Right lobe of liver (tissue), 6 donors: ENCODE measurements at regions not wholly inside any gene's neighbourhood (a gene's known extent, or its start where the extent isn't known, plus 50 kb on each side); places are given as distances from the start of the nearest gene placed in this dataset.

Source experiments
- ATAC-seq, 4 donors: fragments of 200-7000 bp; cut with Tn5 transposase; one replicate each; pipeline ENCODE4 v1.9.1; 2020; ENCODE audit warnings: mild to moderate bottlenecking in 4 of 4, moderate library complexity in 4 of 4
- DNase-seq, 3 donors: peaks; one replicate each; pipeline ENCODE4 v3.0.0-alpha.2; 2020
- H3K27ac ChIP-seq, 3 donors: fragments of 200-600 bp; one replicate each; pipeline ENCODE4 v1.8.0; 2022
- H3K27me3 ChIP-seq, 2 donors: fragments of 200-600 bp; one replicate each; pipeline ENCODE4 v1.8.0; 2022
- H3K36me3 ChIP-seq, 4 donors: fragments of 200-600 bp; sonication (generic) in 1 of 4; one replicate each; pipeline versions ENCODE4 v1.5.1 to v1.8.0; 2017 to 2022; ENCODE audit warnings: control low read depth in 1 of 4
- H3K4me1 ChIP-seq, 4 donors: fragments of 200-600 bp; sonication (generic) in 1 of 4; one replicate each; pipeline versions ENCODE4 v1.5.1 to v1.8.0; 2017 to 2022; ENCODE audit warnings: control low read depth in 1 of 4
- H3K4me3 ChIP-seq, 3 donors: fragments of 200-600 bp; one replicate each; pipeline ENCODE4 v1.8.0; 2022
- H3K9me3 ChIP-seq, 4 donors: fragments of 200-600 bp; sonication (generic) in 1 of 4; one replicate each; pipeline versions ENCODE4 v1.5.1 to v1.8.0; 2017 to 2022; ENCODE audit warnings: control low read depth in 1 of 4
- CTCF ChIP-seq, 4 donors: fragments of 200-600 bp in 3 of 4; fragments of 450-650 bp in 1 of 4; IDR thresholded peaks; one replicate each; pipeline versions ENCODE4 v1.5.1 to v1.8.0; 2016 to 2022; ENCODE audit warnings: antibody characterized with exemption in 4 of 4, mild to moderate bottlenecking in 2 of 4
- POLR2A ChIP-seq: fragments of 450-650 bp; IDR thresholded peaks from one replicate; pipeline ENCODE4 v1.6.1; 2017; ENCODE audit warnings: antibody characterized with exemption, mild to moderate bottlenecking
- WGBS: methylation state at CpG from one replicate; pipeline ENCODE4 v1.1.6; 2018; ENCODE audit warnings: low coverage, low lambda C conversion rate; ENCODE audit not compliant: insufficient coverage; ENCODE audit errors: missing lambda C conversion rate; 5-methylcytosine and 5-hydroxymethylcytosine counted together
- intact Hi-C, 2 donors: fragments of 100-400 bp; cut with DNase I; formaldehyde crosslinking; loops; one replicate each; pipeline versions ENCODE4 v1.11.2 to v1.14.1; 2022
- donor health status: DM: no; HTN: yes; CAD: no.
- donor health status: DM: no; HTN: no; CAD: no.
- donor health status: DM: no; HTN: no; CAD: no.
- donor health status: DM: no; HTN: yes; CAD: no.
- donor health status: DM: no; HTN: yes; CAD: no.

- H3K27ac ChIP-seq, result no peak overlapping the region
- no peak overlapping the region for H3K4me3 ChIP-seq
- ATAC-seq, result no peak
- H3K36me3 ChIP-seq, result no peaks in the 10 kb centered on the region
- intact Hi-C loops, result no loop called here
- TF ChIP-seq POLR2A, result no peak
- no peak for TF ChIP-seq CTCF (IDR thresholded peaks at IDR 0.05)
- H3K4me1 ChIP-seq, result no peaks in the 10 kb centered on the region
- no peak for DNase-seq
- WGBS, result 75% methylated on average over 4 of the region's 4 CpGs
- no peaks in the 10 kb centered on the region for H3K9me3 ChIP-seq
- H3K27me3 ChIP-seq, result no peaks in the 10 kb centered on the region
These were observed 221.2 kb downstream of the SQOR start for GRCh38 chr15:45855907-45856579.

GRCh38 chr15:45857291-45857690 lies 222.5 kb downstream of the SQOR start:
- intact Hi-C loops, result no loop called here
- no peak for ATAC-seq

DNA sequence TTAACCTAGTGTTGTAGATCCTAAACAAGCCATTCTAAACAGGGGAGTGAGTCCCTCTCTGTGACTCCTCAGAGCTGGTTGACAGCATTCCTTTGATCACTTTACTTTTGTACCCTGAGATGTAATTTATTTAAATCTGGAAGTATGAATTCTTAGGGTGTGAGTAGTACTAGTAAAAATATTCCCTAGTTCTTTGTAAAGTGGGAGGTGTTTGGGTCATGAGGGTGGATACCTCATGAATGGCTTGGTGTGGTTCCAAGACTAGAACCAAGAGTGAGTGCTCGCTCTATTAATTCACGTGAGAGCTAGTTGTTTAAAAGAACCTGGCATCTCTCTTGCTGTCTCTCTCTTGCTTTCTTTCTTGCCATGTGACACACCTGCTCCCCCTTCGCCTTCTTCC lies 223.7 kb downstream of the SQOR start:
- Histone ChIP-seq H3K27me3 (no peaks in the 10 kb centered on the region), H3K27ac (no peak overlapping the region), H3K4me1 (no peaks in the 10 kb centered on the region), H3K36me3 (no peaks in the 10 kb centered on the region), H3K9me3 (no peaks in the 10 kb centered on the region), H3K4me3 (no peak overlapping the region)
- ATAC-seq (no peak), DNase-seq (no peak)
- intact Hi-C loops, result no loop called here
- TF ChIP-seq CTCF (IDR thresholded peaks at IDR 0.05), result no peak
- TF ChIP-seq POLR2A, result no peak
- WGBS, result 65% methylated on average over 3 of the region's 3 CpGs

More at GRCh38 chr15:45857291-45857690, 222.5 kb downstream of the SQOR start:
- H3K4me3 ChIP-seq, result no peak overlapping the region
- TF ChIP-seq CTCF (IDR thresholded peaks at IDR 0.05), result no peak
- TF ChIP-seq POLR2A, result no peak
- no peaks in the 10 kb centered on the region for H3K9me3 ChIP-seq
- H3K4me1 ChIP-seq, result no peaks in the 10 kb centered on the region
- H3K27me3 ChIP-seq, result no peaks in the 10 kb centered on the region
- no peak overlapping the region for H3K27ac ChIP-seq
- no peak for DNase-seq
- 65% methylated on average over 5 of the region's 5 CpGs for WGBS
- no peaks in the 10 kb centered on the region for H3K36me3 ChIP-seq

- ATAC-seq, result no peak
- WGBS, result 42% methylated on average over 2 of the region's 2 CpGs
- TF ChIP-seq POLR2A (no peak), CTCF (IDR thresholded peaks at IDR 0.05) (no peak)
- Histone ChIP-seq H3K27me3 (no peaks in the 10 kb centered on the region), H3K36me3 (no peaks in the 10 kb centered on the region), H3K4me3 (no peak overlapping the region), H3K4me1 (no peaks in the 10 kb centered on the region), H3K9me3 (no peaks in the 10 kb centered on the region), H3K27ac (no peak overlapping the region)
- intact Hi-C loops, result no loop called here
- DNase-seq, result no peak
These were observed 227.2 kb downstream of the SQOR start for GRCh38 chr15:45862034-45862433.
